ENCODE measurements at regions not wholly inside any gene's neighbourhood (a gene's known extent, or its start where the extent isn't known, plus 50 kb on each side); places are given as distances from the start of the nearest gene placed in this dataset.

GRCh38 chr13:36570489-36570888 lies 103.3 kb upstream of the SERTM1 start:
- Histone ChIP-seq H3K4me1 (replicated peaks; ENCODE audit: insufficient read depth) (no peaks in the 10 kb centered on the region), H4K20me1 (ENCODE audit: insufficient read depth) (no peaks in the 10 kb centered on the region), H3K4me3 (no peak overlapping the region), H3K27ac (no peak overlapping the region), H3K9me3 (ENCODE audit: insufficient read depth, low read depth) (no peaks in the 10 kb centered on the region), H2AFZ (no peak overlapping the region), H3K79me2 (ENCODE audit: low read depth) (no peaks in the 10 kb centered on the region), H3K36me3 (ENCODE audit: low read depth) (no peaks in the 10 kb centered on the region), H3K9me2 (ENCODE audit: insufficient read depth) (no peaks in the 10 kb centered on the region), H3K27me3 (ENCODE audit: insufficient read depth, low read depth) (no peaks in the 10 kb centered on the region), H3F3A (ENCODE audit: insufficient read depth, low read depth) (no peaks in the 10 kb centered on the region), H3K4me2 (no peak overlapping the region)
- CTCF ChIA-PET: no interaction called here
- no TSS peak for BruUV-seq (replicated peaks)
- intact Hi-C loops (cut with micrococcal nuclease; ENCODE audit: unreplicated experiment): loop anchor here (10.0 kb wide), 1 partner anchor 144 kb away; no protein-coding TSS in a partner anchor
- DNase-seq: no peak
- POLR2A ChIA-PET (ENCODE audit: unreplicated experiment): no interaction called here
- TF ChIP-seq EZH2 (IDR thresholded peaks at IDR 0.05; ENCODE audit: low read depth): no peak
- TF ChIP-seq, protein P1, sequence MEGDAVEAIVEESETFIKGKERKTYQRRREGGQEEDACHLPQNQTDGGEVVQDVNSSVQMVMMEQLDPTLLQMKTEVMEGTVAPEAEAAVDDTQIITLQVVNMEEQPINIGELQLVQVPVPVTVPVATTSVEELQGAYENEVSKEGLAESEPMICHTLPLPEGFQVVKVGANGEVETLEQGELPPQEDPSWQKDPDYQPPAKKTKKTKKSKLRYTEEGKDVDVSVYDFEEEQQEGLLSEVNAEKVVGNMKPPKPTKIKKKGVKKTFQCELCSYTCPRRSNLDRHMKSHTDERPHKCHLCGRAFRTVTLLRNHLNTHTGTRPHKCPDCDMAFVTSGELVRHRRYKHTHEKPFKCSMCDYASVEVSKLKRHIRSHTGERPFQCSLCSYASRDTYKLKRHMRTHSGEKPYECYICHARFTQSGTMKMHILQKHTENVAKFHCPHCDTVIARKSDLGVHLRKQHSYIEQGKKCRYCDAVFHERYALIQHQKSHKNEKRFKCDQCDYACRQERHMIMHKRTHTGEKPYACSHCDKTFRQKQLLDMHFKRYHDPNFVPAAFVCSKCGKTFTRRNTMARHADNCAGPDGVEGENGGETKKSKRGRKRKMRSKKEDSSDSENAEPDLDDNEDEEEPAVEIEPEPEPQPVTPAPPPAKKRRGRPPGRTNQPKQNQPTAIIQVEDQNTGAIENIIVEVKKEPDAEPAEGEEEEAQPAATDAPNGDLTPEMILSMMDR (conservative IDR thresholded peaks at IDR 0.05): no peak

- Histone ChIP-seq H3K4me1 (replicated peaks; ENCODE audit: insufficient read depth) (no peaks in the 10 kb centered on the region), H3K9me2 (ENCODE audit: insufficient read depth) (no peaks in the 10 kb centered on the region), H3K9me3 (ENCODE audit: insufficient read depth, low read depth) (no peaks in the 10 kb centered on the region), H3K27me3 (ENCODE audit: insufficient read depth, low read depth) (no peaks in the 10 kb centered on the region), H3K27ac (no peak overlapping the region), H2AFZ (no peak overlapping the region), H4K20me1 (ENCODE audit: insufficient read depth) (no peaks in the 10 kb centered on the region), H3K4me2 (no peak overlapping the region), H3K36me3 (ENCODE audit: low read depth) (no peaks in the 10 kb centered on the region), H3K4me3 (no peak overlapping the region), H3F3A (ENCODE audit: insufficient read depth, low read depth) (no peaks in the 10 kb centered on the region), H3K79me2 (ENCODE audit: low read depth) (no peaks in the 10 kb centered on the region)
- CTCF ChIA-PET: no interaction called here
- DNase-seq: no peak
- POLR2A ChIA-PET (ENCODE audit: unreplicated experiment): no interaction called here
- TF ChIP-seq EZH2 (IDR thresholded peaks at IDR 0.05; ENCODE audit: low read depth): no peak
- TF ChIP-seq, protein P1 (conservative IDR thresholded peaks at IDR 0.05): no peak
- intact Hi-C loops (cut with micrococcal nuclease; ENCODE audit: unreplicated experiment): loop anchor here (10.0 kb wide), 1 partner anchor 143 kb away; no protein-coding TSS in a partner anchor
- no TSS peak for BruUV-seq (replicated peaks)
Observed at GRCh38 chr13:36571444-36571843, 102.4 kb upstream of the SERTM1 start.

DNA sequence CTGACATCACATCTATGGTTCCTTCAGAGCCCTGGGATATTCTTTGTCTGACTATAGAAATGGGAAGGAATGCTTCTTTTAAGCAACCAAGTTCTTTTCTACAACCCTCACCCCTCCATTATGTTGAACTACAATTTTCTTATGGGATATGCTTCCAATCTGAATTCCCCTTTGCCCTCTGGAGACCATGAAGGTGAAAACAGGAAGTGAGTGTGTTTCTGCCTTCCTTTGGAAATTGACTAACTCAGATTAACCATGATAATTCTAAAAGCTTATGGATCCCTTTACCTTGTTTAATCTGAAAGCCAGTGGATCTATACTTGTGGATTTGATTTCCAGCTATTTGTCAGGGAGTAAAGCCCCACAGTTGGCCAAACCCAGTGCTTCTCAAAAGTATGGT lies 90.8 kb upstream of the SERTM1 start:
- no peaks in the 10 kb centered on the region for H3F3A ChIP-seq (ENCODE audit: insufficient read depth, low read depth)
- H3K9me3 ChIP-seq (ENCODE audit: insufficient read depth, low read depth): no peaks in the 10 kb centered on the region
- no peak overlapping the region for H3K4me2 ChIP-seq
- no peak overlapping the region for H3K27ac ChIP-seq
- no TSS peak for BruUV-seq (replicated peaks)
- intact Hi-C loops (cut with micrococcal nuclease; ENCODE audit: unreplicated experiment): no loop called here
- no peaks in the 10 kb centered on the region for H3K36me3 ChIP-seq (ENCODE audit: low read depth)
- no peaks in the 10 kb centered on the region for H3K79me2 ChIP-seq (ENCODE audit: low read depth)
- no peaks in the 10 kb centered on the region for H3K4me1 ChIP-seq (replicated peaks; ENCODE audit: insufficient read depth)
- TF ChIP-seq EZH2 (IDR thresholded peaks at IDR 0.05; ENCODE audit: low read depth): no peak
- TF ChIP-seq, protein P1 (conservative IDR thresholded peaks at IDR 0.05): no peak
- H4K20me1 ChIP-seq (ENCODE audit: insufficient read depth): no peaks in the 10 kb centered on the region
- CTCF ChIA-PET: no interaction called here
- no peak overlapping the region for H3K4me3 ChIP-seq
- no peak overlapping the region for H2AFZ ChIP-seq
- no peaks in the 10 kb centered on the region for H3K9me2 ChIP-seq (ENCODE audit: insufficient read depth)
- H3K27me3 ChIP-seq (ENCODE audit: insufficient read depth, low read depth): no peaks in the 10 kb centered on the region
- POLR2A ChIA-PET (ENCODE audit: unreplicated experiment): no interaction called here
- DNase-seq: no peak

All from PC-9 (cell line).